A549 (cell line): ENCODE measurements at regions not wholly inside any gene's neighbourhood (a gene's known extent, or its start where the extent isn't known, plus 50 kb on each side); places are given as distances from the start of the nearest gene placed in this dataset.

ENCODE experiments used
- ATAC-seq, 2 experiments: fragments of 200-7000 bp in 1 of 2; fragments of >200 bp in 1 of 2; cut with Nextera tagmentation in 1 of 2; cut with Tn5 transposase in 1 of 2; 3 replicates each; pipeline versions ENCODE4 v1.8.0 to v1.9.1; 2018 to 2020; ENCODE audit warnings: mild to moderate bottlenecking in 1 of 2, moderate library complexity in 1 of 2
- CTCF ChIA-PET: fragments of 300-600 bp; sonication (Branson Sonifier 250); formaldehyde crosslinking; extraction: SDS; loops from one replicate; lab custom pipeline; 2021; ENCODE audit warnings: antibody characterized with exemption, inconsistent platforms; lab: Yijun Ruan, JAX
- POLR2A ChIA-PET: fragments of 350-600 bp; formaldehyde crosslinking; extraction: SDS; loops from one replicate; lab custom pipeline; 2021; ENCODE audit warnings: antibody characterized with exemption, inconsistent platforms; lab: Yijun Ruan, JAX
- DNase-seq, 2 experiments: peaks; one replicate each; pipeline versions ENCODE4 v3.0.0 to v3.0.0-alpha.2; 2011 to 2016; ENCODE audit warnings: low read depth in 1 of 2, low spot score in 1 of 2
- FAIRE-seq: peaks from 2 replicates; lab custom pipeline; 2011; peaks lifted over from hg19 to GRCh38; lab: Jason Lieb, UNC
- H3K27ac ChIP-seq, 2 experiments: fragments of >200 bp; sonication (Bioruptor Twin); formaldehyde crosslinking; 3 replicates each; pipeline ENCODE4 v1.5.1; 2016 to 2017
- H3K4me1 ChIP-seq: fragments of >200 bp; sonication (Bioruptor Twin); formaldehyde crosslinking; 3 replicates; pipeline ENCODE4 v1.6.1; 2016
- H3K4me2 ChIP-seq: fragments of >200 bp; sonication (Bioruptor Twin); formaldehyde crosslinking; 3 replicates; pipeline ENCODE4 v1.6.1; 2016
- H3K4me3 ChIP-seq: fragments of >200 bp; sonication (Bioruptor Twin); formaldehyde crosslinking; 3 replicates; pipeline ENCODE4 v1.5.1; 2016
- H3K9me3 ChIP-seq: fragments of >200 bp; sonication (Bioruptor Twin); formaldehyde crosslinking; 3 replicates; pipeline ENCODE4 v1.6.1; 2016
- BHLHE40 ChIP-seq: IDR thresholded peaks from 2 replicates; pipeline ENCODE4 v1.6.1; 2012; ENCODE audit warnings: low read depth, low read length, inconsistent platforms
- CEBPB ChIP-seq, 2 experiments: fragments of >200 bp in 1 of 2; sonication (Bioruptor Twin) in 1 of 2; formaldehyde crosslinking in 1 of 2; IDR thresholded peaks; 2 replicates each; pipeline ENCODE4 v1.6.1; 2012 to 2016
- CHD2 ChIP-seq: fragments of 150-350 bp; IDR thresholded peaks from 2 replicates; pipeline ENCODE4 v1.6.1; 2014; ENCODE audit warnings: low read length; ENCODE audit not compliant: partially characterized antibody
- ELK1 ChIP-seq: fragments of 150-350 bp; IDR thresholded peaks from 2 replicates; pipeline ENCODE4 v1.6.1; 2014; ENCODE audit warnings: low read depth, mild to moderate bottlenecking, low read length
- ESRRA ChIP-seq: fragments of 150-350 bp; IDR thresholded peaks from 2 replicates; pipeline ENCODE4 v1.6.1; 2014; ENCODE audit warnings: mild to moderate bottlenecking, low read length, borderline replicate concordance
- HDAC2 ChIP-seq: fragments of 200-600 bp; sonication (generic); IDR thresholded peaks from 2 replicates; pipeline ENCODE4 v1.6.1; 2016
- HES2 ChIP-seq: fragments of >200 bp; sonication (Bioruptor Twin); formaldehyde crosslinking; IDR thresholded peaks from 2 replicates; pipeline ENCODE4 v1.6.1; 2016
- HOXB5 ChIP-seq: fragments of 250-450 bp; sonication (Bioruptor Pico); IDR thresholded peaks from 2 replicates; pipeline ENCODE4 v1.5.0; 2020; ENCODE audit warnings: mild to moderate bottlenecking, moderate library complexity
- JUNB ChIP-seq: fragments of >200 bp; sonication (Bioruptor Twin); formaldehyde crosslinking; IDR thresholded peaks from 2 replicates; pipeline ENCODE4 v1.6.1; 2016
- KDM5A ChIP-seq: fragments of 200-600 bp; sonication (generic); IDR thresholded peaks from 2 replicates; pipeline ENCODE4 v1.6.1; 2016; ENCODE audit warnings: antibody characterized with exemption, mild to moderate bottlenecking
- MAFK ChIP-seq: fragments of 450-650 bp; IDR thresholded peaks from 2 replicates; pipeline ENCODE4 v1.6.1; 2014; ENCODE audit not compliant: partially characterized antibody
- MAZ ChIP-seq: fragments of 150-350 bp; IDR thresholded peaks from 2 replicates; pipeline ENCODE4 v1.6.1; 2014; ENCODE audit warnings: antibody characterized with exemption, low read depth, low read length, borderline replicate concordance
- NPAS2 ChIP-seq: fragments of 250-450 bp; sonication (Bioruptor Pico); IDR thresholded peaks from 2 replicates; pipeline ENCODE4 v1.8.0; 2022; ENCODE audit warnings: mild to moderate bottlenecking, moderate library complexity, borderline replicate concordance
- PBX3 ChIP-seq: IDR thresholded peaks from 2 replicates; pipeline ENCODE4 v1.6.1; 2012
- RARB ChIP-seq: fragments of 250-450 bp; sonication (Bioruptor Pico); IDR thresholded peaks from 2 replicates; pipeline ENCODE4 v1.8.0; 2021; ENCODE audit warnings: mild to moderate bottlenecking, moderate library complexity
- RCOR1 ChIP-seq: fragments of 150-350 bp; IDR thresholded peaks from 2 replicates; pipeline ENCODE4 v1.6.1; 2014; ENCODE audit warnings: antibody characterized with exemption, low read length, low read depth
- RNF2 ChIP-seq: fragments of 200-600 bp; sonication (generic); IDR thresholded peaks from 2 replicates; pipeline ENCODE4 v1.6.1; 2016; ENCODE audit warnings: low read depth, mild to moderate bottlenecking, antibody characterized with exemption, moderate library complexity, borderline replicate concordance
- SMC3 ChIP-seq: fragments of >200 bp; sonication (Bioruptor Twin); formaldehyde crosslinking; IDR thresholded peaks from 3 replicates; pipeline ENCODE4 v1.6.1; 2018; ENCODE audit warnings: inconsistent platforms
- TFCP2L1 ChIP-seq: fragments of 250-450 bp; sonication (Bioruptor Pico); IDR thresholded peaks from 2 replicates; pipeline ENCODE4 v1.5.0; 2021; ENCODE audit warnings: mild to moderate bottlenecking
- TP53 ChIP-seq: fragments of 250-450 bp; sonication (Bioruptor Pico); IDR thresholded peaks from 2 replicates; pipeline ENCODE4 v1.5.0; 2021; ENCODE audit warnings: mild to moderate bottlenecking, moderate library complexity
- ZFP36 ChIP-seq: fragments of 450-650 bp; IDR thresholded peaks from 2 replicates; pipeline ENCODE4 v1.6.1; 2014; ENCODE audit warnings: borderline replicate concordance; ENCODE audit not compliant: partially characterized antibody
- ZNF302 ChIP-seq: fragments of 250-450 bp; sonication (Bioruptor Pico); IDR thresholded peaks from 2 replicates; pipeline ENCODE4 v1.9.0; 2021; ENCODE audit warnings: inconsistent platforms, mild to moderate bottlenecking, moderate library complexity
- WGBS: methylation state at CpG from one replicate; pipeline ENCODE4 v1.1.6; 2017; ENCODE audit errors: missing lambda C conversion rate; 5-methylcytosine and 5-hydroxymethylcytosine counted together
- TF ChIP-seq, protein P1 (sequence below): IDR thresholded peaks from 2 replicates; pipeline ENCODE4 v1.6.1; 2012
- TF ChIP-seq, protein P2 (sequence below): fragments of 250-450 bp; sonication (Bioruptor Pico); IDR thresholded peaks from 2 replicates; pipeline ENCODE4 v1.5.0; 2020; ENCODE audit warnings: low read depth, mild to moderate bottlenecking, moderate library complexity

DNA sequence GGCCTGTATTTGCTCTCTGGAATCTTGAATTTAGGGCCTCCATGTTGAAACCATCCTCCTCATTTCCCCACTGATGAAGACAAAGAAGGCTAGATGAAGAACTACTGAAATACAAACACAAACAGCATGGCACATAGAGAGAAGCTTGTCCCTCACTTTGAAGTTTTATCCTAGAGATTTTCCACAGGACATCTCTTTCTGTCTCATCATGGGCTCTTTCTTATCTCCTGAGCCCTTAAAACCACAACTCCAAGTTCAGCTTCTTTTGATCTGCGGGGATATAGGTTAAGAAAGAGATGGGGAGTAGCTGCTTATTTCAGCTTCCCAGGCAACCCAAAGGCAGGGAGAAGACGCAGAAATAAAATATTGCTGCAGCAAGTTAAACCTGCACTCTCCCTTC lies 213.1 kb upstream of the LRIG1 start:
- H3K9me3 ChIP-seq, result no peaks in the 10 kb centered on the region
- FAIRE-seq, result no peak
- ATAC-seq, result no peak
- 22% methylated on average over 2 of the region's 2 CpGs for WGBS
- TF ChIP-seq CHD2 (no peak), ESRRA (no peak), MAZ (no peak), TFCP2L1 (CRISPR knock-in tag) (no peak), ZFP36 (no peak), RARB (CRISPR knock-in tag) (no peak), RNF2 (no peak), KDM5A (no peak), RCOR1 (no peak), HES2 (no peak), JUNB (no peak), HOXB5 (CRISPR knock-in tag) (no peak), CEBPB (IDR thresholded peaks at IDR 0.05) (no peak)
- TF ChIP-seq, protein P1, sequence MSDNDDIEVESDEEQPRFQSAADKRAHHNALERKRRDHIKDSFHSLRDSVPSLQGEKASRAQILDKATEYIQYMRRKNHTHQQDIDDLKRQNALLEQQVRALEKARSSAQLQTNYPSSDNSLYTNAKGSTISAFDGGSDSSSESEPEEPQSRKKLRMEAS, result no peak
- H3K4me2 ChIP-seq, result no peak overlapping the region
- ChIA-PET POLR2A (no interaction called here), CTCF (interaction anchor here (1.0 kb wide), 1 partner anchor 306 kb away, joined by 3 read pairs; no protein-coding TSS in a partner anchor)
- no peak overlapping the region for H3K4me3 ChIP-seq
- DNase-seq, result no peak
- H3K4me1 ChIP-seq, result no peaks in the 10 kb centered on the region
- no peak overlapping the region for H3K27ac ChIP-seq

- no peaks in the 10 kb centered on the region for H3K4me1 ChIP-seq
These were observed 215.0 kb upstream of the LRIG1 start for GRCh38 chr3:66715806-66716205.

More at GRCh38 chr3:66715806-66716205, 215.0 kb upstream of the LRIG1 start:
- Histone ChIP-seq H3K27ac (no peak overlapping the region), H3K4me2 (no peak overlapping the region), H3K4me3 (no peak overlapping the region)
- WGBS, result 2% methylated on average over 2 of the region's 2 CpGs
- CTCF ChIA-PET, result no interaction called here
- no peak for ATAC-seq
- TF ChIP-seq MAFK (no peak), ELK1 (no peak), NPAS2 (CRISPR knock-in tag) (no peak), ZFP36 (no peak), PBX3 (no peak), TP53 (CRISPR knock-in tag) (no peak), ZNF302 (CRISPR knock-in tag) (no peak), HDAC2 (no peak), SMC3 (no peak), BHLHE40 (no peak), JUNB (no peak)
- TF ChIP-seq, protein P2, sequence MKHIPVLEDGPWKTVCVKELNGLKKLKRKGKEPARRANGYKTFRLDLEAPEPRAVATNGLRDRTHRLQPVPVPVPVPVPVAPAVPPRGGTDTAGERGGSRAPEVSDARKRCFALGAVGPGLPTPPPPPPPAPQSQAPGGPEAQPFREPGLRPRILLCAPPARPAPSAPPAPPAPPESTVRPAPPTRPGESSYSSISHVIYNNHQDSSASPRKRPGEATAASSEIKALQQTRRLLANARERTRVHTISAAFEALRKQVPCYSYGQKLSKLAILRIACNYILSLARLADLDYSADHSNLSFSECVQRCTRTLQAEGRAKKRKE (CRISPR knock-in tag), result no peak
- TF ChIP-seq, all 56 proteins: peak for 0
- POLR2A ChIA-PET, result no interaction called here
- no peaks in the 10 kb centered on the region for H3K9me3 ChIP-seq
- no peak for DNase-seq
- no peak for FAIRE-seq
